ENCODE measurements at regions not wholly inside any gene's neighbourhood (a gene's known extent, or its start where the extent isn't known, plus 50 kb on each side); places are given as distances from the start of the nearest gene placed in this dataset.

- H3K4me3 ChIP-seq (ENCODE audit: low read length): no peak overlapping the region
- DNase-seq (ENCODE audit: low read depth): peak; percentile 56
- no peak for TF ChIP-seq CTCF (conservative IDR thresholded peaks at IDR 0.05; ENCODE audit: low read length)
These were observed 49.9 kb downstream of the CNTN3 start for GRCh38 chr3:74564560-74564959.

GRCh38 chr3:74562558-74563269, 51.7 kb downstream of the CNTN3 start:
- TF ChIP-seq CTCF (conservative IDR thresholded peaks at IDR 0.05; ENCODE audit: low read length): no peak
- H3K4me3 ChIP-seq (ENCODE audit: low read length): no peak overlapping the region
- no peak for DNase-seq (ENCODE audit: low read depth)

DNA sequence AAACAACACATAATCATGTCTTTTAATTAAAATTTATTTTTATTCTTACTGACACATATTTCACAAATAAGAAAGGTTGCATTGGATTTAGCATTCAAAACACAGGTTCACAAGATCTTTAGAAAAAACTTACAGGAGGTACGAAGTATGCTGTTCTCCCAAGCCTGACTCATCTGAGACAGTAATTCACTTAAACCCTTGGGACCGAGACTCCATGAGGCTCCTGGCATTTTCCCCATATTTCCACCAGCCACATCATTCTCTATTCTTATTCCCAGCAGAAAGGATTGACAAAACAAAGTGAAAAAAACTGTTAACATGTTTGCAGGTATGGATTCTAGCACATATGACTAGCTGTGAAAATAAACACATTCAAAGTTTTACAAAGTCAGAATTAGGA, 52.6 kb downstream of the CNTN3 start:
- peak; percentile 84 for DNase-seq (ENCODE audit: low read depth)
- TF ChIP-seq CTCF (conservative IDR thresholded peaks at IDR 0.05; ENCODE audit: low read length): no peak
- H3K4me3 ChIP-seq (ENCODE audit: low read length): no peak overlapping the region

DNA sequence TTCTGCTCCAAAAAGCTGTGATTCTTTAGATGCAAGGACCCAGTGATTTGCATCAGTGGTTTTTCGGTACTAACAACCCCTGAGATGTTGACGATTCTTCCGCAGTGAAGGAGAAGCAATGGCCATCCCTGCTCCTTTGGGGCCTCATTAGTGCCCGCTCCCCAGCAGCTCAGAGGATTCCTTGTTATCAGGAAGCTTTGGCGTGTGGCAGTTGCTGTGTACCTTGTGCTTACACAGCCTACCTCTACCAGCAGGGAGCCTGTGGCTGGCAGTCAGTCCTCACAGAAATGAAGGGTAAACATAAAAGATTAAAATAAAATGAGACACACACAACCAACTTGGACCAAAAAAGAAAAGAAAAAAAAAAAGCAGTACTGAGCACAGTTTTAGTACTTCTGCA, 55.2 kb downstream of the CNTN3 start:
- no peak for TF ChIP-seq CTCF (conservative IDR thresholded peaks at IDR 0.05; ENCODE audit: low read length)
- DNase-seq (ENCODE audit: low read depth): no peak
- no peak overlapping the region for H3K4me3 ChIP-seq (ENCODE audit: low read length)

GRCh38 chr3:74550686-74551085, 63.8 kb downstream of the CNTN3 start:
- H3K4me3 ChIP-seq (ENCODE audit: low read length): no peak overlapping the region
- TF ChIP-seq CTCF (conservative IDR thresholded peaks at IDR 0.05; ENCODE audit: low read length): no peak
- no peak for DNase-seq (ENCODE audit: low read depth)

DNA sequence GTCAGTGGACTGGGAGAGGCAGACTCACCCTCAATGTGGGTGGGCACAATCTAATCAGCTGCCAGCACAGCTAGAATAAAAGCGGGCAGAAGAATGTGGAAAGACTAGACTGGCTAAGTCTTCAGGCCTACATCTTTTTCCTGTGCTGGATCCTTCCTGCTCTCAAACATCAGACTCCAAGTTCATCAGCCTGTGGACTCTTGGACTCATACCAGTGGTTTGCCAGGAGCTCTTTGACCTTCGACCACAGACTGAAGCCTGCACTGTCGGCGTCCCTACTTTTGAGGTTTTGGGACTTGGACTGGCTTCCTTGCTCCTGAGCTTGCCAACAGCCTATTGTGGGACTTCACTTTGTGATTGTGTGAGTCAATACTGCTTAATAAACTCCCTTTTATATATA, 68.0 kb downstream of the CNTN3 start:
- H3K4me3 ChIP-seq (ENCODE audit: low read length): no peak overlapping the region
- TF ChIP-seq CTCF (conservative IDR thresholded peaks at IDR 0.05; ENCODE audit: low read length): no peak
- peak; percentile 74 for DNase-seq (ENCODE audit: low read depth)

DNA sequence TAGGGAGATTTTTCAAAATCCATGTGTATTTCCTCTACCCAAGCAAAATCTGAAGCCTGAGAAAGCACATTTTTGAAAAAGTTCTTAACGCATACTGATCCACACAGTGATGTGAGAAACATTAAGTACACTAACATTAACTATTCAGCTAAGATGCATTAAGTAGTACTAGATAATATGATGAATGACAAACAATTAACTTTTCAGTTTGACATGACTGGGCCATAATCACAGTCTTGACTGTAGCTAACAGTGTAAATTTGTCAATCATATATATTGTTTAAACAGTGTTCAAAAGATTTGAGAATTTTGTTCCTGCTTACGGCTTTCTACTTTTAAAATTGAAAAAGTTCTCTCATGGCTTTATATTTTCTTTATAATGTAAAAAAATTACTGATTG, 72.0 kb downstream of the CNTN3 start:
- no peak for DNase-seq (ENCODE audit: low read depth)
- no peak overlapping the region for H3K4me3 ChIP-seq (ENCODE audit: low read length)
- TF ChIP-seq CTCF (conservative IDR thresholded peaks at IDR 0.05; ENCODE audit: low read length): no peak
